Right forelimb (tissue), 1 donor: ENCODE measurements at regions not wholly inside any gene's neighbourhood (a gene's known extent, or its start where the extent isn't known, plus 50 kb on each side); places are given as distances from the start of the nearest gene placed in this dataset.
"Not testable (repeated sequence)": the region's sequence is repeated elsewhere in the genome, so short reads cannot be mapped to it uniquely, and the experiment has no call there.

Experiments used
- DNase-seq: peaks from one replicate; pipeline ENCODE4 v3.0.0-alpha.2; 2018

GRCh38 chr5:60162441-60162840 is 268.9 kb upstream of the PDE4D start:
- no peak for DNase-seq

DNA sequence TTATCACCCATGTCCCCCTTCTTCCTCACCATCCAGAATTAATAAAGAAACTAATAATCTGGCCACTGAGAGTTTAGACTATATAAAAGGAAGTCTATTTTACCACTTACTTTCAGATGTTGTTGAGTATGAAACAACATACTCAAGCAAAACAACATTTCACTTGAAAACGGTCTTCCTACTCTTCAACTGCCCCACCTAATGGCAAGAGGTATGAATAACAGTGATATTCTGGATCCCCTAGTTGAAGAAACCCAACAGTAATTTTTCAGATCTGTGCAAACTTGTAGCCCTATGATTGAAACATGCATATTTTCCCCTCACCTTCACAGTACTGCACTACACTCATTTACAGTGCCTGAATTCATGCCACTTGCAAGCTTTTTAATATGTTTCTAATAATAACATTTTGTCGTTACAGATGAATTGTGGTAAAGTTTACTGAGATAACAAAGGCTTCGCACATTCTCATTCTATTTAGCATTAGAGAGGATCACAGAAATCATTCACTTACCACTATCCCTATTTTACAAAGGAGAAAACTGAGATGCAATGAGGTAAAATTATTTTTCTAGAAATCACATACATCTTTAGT is 267.9 kb upstream of the PDE4D start:
- DNase-seq = no peak

- DNase-seq = no peak
Measured at GRCh38 chr5:60149081-60149480, 255.6 kb upstream of the PDE4D start.

- DNase-seq = no peak
Measured at GRCh38 chr5:60148366-60148765, 254.8 kb upstream of the PDE4D start.

- no peak for DNase-seq
Measured at GRCh38 chr5:60147791-60148190, 254.3 kb upstream of the PDE4D start.

- peak; percentile 40 for DNase-seq
Measured at GRCh38 chr5:60143942-60144549, 250.5 kb upstream of the PDE4D start.

GRCh38 chr5:60141119-60141518 is 247.6 kb upstream of the PDE4D start:
- no peak for DNase-seq

DNA sequence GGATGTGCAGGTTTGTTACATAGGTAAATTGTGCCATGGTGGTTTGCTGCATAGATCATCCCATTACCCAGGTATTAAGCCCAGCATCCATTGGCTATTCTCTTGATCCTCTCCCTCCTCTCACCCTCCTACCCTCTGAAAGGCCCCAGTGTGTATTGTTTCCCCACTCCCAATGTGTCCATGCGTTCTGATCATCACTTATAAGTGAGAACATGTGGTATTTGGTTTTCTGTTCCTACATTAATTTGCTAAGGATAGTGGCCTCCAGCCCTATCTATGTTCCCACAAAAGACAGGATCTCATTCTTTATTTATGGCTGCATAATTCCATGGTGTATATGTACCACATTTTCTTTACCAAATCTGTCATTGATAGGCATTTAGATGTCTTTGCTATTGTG is 243.3 kb upstream of the PDE4D start:
- no peak for DNase-seq

DNA sequence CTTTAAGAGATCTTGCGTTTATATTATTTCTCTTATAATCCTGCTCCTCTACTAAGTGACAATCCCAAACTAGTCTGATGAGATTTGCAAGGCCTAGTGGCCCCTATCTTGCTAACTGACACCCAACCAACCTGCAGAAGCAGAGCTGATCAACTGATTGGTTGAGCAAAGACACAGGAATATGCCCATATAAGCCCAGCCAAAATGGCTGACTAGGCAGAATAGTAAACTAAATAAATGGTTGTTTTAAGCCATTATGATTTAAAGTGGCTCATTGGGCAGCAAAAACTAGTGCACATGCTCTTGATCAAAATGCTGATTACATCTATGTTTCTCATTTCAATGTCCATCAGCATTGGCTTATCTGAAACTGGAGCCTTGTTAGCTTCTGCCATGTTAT is 238.0 kb upstream of the PDE4D start:
- DNase-seq = no peak

GRCh38 chr5:60125636-60126035 is 232.1 kb upstream of the PDE4D start:
- no peak for DNase-seq

DNA sequence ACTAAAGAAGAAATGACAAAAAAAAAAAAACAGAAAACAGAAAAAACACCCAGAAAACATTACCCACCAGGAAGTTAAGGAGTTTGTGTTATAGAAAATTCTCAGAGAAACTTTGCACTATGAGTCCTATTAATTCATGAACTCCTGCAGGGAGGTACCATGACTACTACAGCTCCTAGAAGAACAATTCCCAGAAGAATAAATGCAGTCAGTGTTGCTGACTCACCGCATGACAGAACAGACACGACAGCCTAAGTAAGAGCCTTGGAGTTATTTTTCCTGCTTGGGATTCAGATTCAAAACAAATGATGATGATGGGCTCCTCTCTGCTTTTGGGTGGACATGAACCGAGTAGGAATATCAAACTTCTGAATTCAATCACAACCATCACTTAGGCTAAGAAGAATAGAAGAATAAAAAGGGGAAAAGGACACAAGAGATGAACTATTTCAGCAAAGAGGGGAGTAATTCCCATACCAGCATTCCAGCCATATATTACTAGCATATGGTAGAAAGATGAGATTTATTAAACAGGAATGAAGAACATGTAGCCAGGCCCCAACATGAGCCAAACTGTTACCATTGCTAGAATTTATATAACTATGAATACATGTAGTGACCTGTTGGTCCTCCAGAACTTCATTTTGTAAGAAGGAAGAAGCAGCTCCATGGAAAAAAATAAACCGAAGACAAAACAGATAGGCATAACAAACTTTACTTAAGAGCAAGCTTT is 209.6 kb upstream of the PDE4D start:
- DNase-seq = no peak

DNA sequence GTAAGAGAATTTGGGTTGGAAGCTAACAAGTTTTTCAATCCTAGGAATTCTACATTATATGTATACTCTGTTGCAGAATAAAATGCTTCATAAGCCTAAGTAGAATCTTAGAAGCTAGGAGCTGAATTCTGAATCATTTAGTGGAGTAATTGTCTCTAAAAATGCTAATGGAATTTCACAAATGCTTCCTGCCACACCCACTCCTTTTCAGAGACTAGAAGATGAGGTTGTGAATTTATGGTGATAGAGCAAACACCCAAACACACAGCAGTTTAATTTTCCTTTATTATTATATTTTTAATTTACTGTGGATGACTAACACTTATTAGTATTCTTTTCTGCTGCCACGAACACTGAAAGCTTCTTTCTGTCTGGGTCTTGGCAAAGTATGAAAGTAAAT is 208.0 kb upstream of the PDE4D start:
- no peak for DNase-seq

GRCh38 chr5:60092671-60093422 is 199.3 kb upstream of the PDE4D start:
- DNase-seq = no peak

GRCh38 chr5:60086583-60086982 is 193.1 kb upstream of the PDE4D start:
- no peak for DNase-seq

DNA sequence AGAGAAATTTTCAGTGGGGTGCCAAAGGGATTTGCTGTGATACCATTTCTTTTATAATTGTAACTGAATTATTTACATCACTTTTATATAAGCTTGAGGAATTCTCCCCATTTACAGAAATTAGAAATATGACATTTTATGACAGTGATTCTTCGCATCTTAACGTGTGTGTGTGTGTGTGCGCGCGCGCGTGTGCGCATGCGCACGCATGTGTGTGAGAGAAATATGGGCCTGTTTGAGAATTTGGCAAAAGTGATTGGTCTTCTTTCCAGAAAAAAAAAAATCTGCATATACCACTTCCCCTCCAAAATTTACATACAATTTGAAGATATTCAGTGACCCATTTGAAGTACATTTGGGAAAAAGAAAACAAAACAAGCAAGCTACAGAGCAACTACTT is 190.7 kb upstream of the PDE4D start:
- DNase-seq = no peak

DNA sequence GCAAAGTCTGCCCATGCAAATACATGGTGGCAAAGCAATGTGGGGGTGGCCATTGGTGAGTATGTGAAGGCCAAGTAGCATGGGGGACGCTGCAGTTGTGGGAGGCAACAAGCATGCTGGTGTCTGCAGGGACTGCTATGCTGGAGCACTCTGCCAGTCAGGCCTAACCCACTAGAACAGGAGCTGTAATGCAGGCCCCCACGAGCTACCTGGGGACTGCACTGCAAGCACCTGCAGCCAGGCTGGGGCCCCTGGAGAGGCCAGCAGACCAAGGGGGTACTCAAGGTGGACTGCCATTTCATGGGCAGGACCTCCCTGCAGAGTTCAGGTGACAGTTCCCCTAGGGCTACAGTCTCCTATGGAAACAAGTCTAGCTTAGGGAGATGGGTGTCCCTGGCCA is 183.8 kb upstream of the PDE4D start:
- no peak for DNase-seq

DNA sequence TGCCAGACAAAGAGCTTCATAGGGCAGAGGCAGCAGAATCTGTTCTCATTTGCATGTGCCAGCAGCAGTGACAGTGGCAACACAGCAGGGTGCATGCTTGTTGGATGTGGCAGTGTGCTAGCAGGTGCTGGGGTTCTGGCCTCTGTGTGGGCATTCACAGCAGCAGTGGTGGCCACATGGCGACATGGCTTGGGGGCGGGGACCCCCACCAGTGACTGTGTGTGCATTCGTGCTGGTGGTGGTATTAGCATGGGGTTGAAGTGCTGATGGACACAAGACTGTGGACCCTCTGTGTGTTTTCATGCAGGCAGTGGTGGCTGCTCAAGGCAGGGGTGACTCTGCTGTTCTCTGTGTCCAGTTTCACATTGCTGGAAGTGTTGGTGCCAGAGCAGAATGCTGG is 183.2 kb upstream of the PDE4D start:
- DNase-seq = no peak

- DNase-seq = no peak
Measured at GRCh38 chr5:60066502-60066901, 173.0 kb upstream of the PDE4D start.

DNA sequence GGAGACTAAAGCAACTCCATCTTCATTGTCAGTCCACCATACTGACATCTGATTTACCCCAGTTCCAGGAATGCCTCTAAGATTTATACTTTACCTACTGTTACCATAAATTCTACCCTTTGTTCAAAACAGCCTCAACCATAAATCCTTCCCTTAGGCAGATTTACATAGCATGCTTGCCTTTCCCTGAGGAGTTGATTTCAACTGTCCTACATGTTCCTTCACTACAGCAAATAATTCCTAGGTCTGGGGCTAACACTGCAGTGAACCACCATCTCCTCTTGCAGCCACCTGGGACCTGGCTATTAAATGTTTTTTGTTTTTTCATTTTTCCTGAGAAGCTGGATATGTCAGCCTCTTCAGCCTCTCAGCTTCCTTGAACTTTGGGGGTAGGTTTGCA is 166.9 kb upstream of the PDE4D start:
- DNase-seq = no peak

- DNase-seq = no peak
Measured at GRCh38 chr5:60056191-60056590, 162.7 kb upstream of the PDE4D start.

DNA sequence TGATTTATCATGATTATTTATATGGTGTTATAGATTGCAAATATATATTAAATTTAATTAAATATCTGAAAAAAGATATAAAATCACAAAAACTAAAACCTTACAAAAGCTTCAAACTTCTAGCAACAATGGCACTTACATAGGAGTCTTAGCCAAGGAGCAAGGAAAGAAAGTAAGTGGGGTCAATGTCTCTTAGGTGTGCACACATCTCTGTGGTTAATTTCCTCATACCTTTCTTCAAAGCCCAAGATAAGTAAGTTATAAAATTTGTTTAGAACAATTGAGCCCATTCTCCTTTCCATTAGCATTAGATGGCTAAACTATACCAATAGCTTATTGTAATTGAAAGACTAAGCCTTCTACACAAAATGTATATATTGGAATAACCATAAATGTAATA is 161.6 kb upstream of the PDE4D start:
- DNase-seq = no peak

- DNase-seq = not testable (repeated sequence)
Measured at GRCh38 chr5:60041996-60042664, 148.6 kb upstream of the PDE4D start.

- not testable (repeated sequence) for DNase-seq
Measured at GRCh38 chr5:60041508-60041907, 148.0 kb upstream of the PDE4D start.
